Fibroblast of lung (primary cell): ENCODE measurements at regions not wholly inside any gene's neighbourhood (a gene's known extent, or its start where the extent isn't known, plus 50 kb on each side); places are given as distances from the start of the nearest gene placed in this dataset.

Experiments used
- DNase-seq, 2 donors: peaks; one replicate each; pipeline versions ENCODE4 v3.0.0 to v3.0.0-alpha.2; 2010; ENCODE audit warnings: low read depth in 2 of 2
- H2AFZ ChIP-seq: 2 replicates; pipeline ENCODE4 v1.5.1; 2012; ENCODE audit warnings: low read length, control low read depth, inconsistent platforms
- H3K27ac ChIP-seq: 2 replicates; pipeline ENCODE4 v1.5.1; 2011; ENCODE audit warnings: low read length, control low read depth; ENCODE audit not compliant: insufficient read depth
- H3K27me3 ChIP-seq: 2 replicates; pipeline ENCODE4 v1.5.1; 2011; ENCODE audit warnings: mild to moderate bottlenecking, low read length; ENCODE audit not compliant: control insufficient read depth, insufficient read depth
- H3K36me3 ChIP-seq: 2 replicates; pipeline ENCODE4 v1.5.1; 2011; ENCODE audit warnings: low read length; ENCODE audit not compliant: control insufficient read depth, insufficient read depth
- H3K4me1 ChIP-seq: 2 replicates; pipeline ENCODE4 v1.5.1; 2011; ENCODE audit warnings: low read length; ENCODE audit not compliant: control insufficient read depth, insufficient read depth; ENCODE audit errors: extremely low read depth
- H3K4me2 ChIP-seq: 2 replicates; pipeline ENCODE4 v1.5.1; 2011; ENCODE audit warnings: low read length, control low read depth; ENCODE audit not compliant: insufficient read depth; ENCODE audit errors: extremely low read depth
- H3K4me3 ChIP-seq, 4 experiments: fragments of 200-600 bp in 1 of 4; sonication (generic) in 1 of 4; replicated peaks in 1 of 4; 2 replicates each; pipeline ENCODE4 v1.5.1; 2011 to 2016; ENCODE audit warnings: low read length in 4 of 4, low read depth in 3 of 4, mild to moderate bottlenecking in 3 of 4, control low read depth in 2 of 4, inconsistent platforms in 1 of 4, mixed read lengths in 1 of 4; ENCODE audit not compliant: insufficient read depth in 1 of 4; ENCODE audit errors: control extremely low read depth in 1 of 4
- H3K79me2 ChIP-seq: 2 replicates; pipeline ENCODE4 v1.5.1; 2012; ENCODE audit warnings: mild to moderate bottlenecking, low read length, inconsistent platforms; ENCODE audit not compliant: control insufficient read depth, insufficient read depth
- H3K9ac ChIP-seq: 2 replicates; pipeline ENCODE4 v1.5.1; 2011; ENCODE audit warnings: mild to moderate bottlenecking, low read length, control low read depth; ENCODE audit not compliant: insufficient read depth
- H3K9me3 ChIP-seq: 2 replicates; pipeline ENCODE4 v1.5.1; 2012; ENCODE audit warnings: low read depth, low read length; ENCODE audit not compliant: control insufficient read depth, insufficient read depth
- H4K20me1 ChIP-seq: 2 replicates; pipeline ENCODE4 v1.5.1; 2011; ENCODE audit warnings: low read length; ENCODE audit not compliant: control insufficient read depth, insufficient read depth; ENCODE audit errors: extremely low read depth
- CTCF ChIP-seq, 2 donors: IDR thresholded peaks in 1 of 2; conservative IDR thresholded peaks in 1 of 2; 1 replicate in 1 of 2; 2 replicates in 1 of 2; pipeline ENCODE4 v1.5.1; 2011 to 2012; ENCODE audit warnings: low read length in 2 of 2, control low read depth in 1 of 2, inconsistent platforms in 1 of 2, low read depth in 1 of 2, mild to moderate bottlenecking in 1 of 2
- EZH2 ChIP-seq: IDR thresholded peaks from 2 replicates; pipeline ENCODE4 v1.5.1; 2012; ENCODE audit warnings: low read length, control low read depth, mild to moderate bottlenecking; ENCODE audit errors: missing control alignments

- DNase-seq, result no peak
- TF ChIP-seq EZH2 (no peak), CTCF (conservative IDR thresholded peaks at IDR 0.05 in 1 of 2, IDR thresholded peaks at IDR 0.05 in 1 of 2; ENCODE audit: low read depth in 1 of 2, low read length in 2 of 2) (no peak)
- Histone ChIP-seq H3K79me2 (no peaks in the 10 kb centered on the region), H4K20me1 (no peaks in the 10 kb centered on the region), H3K9me3 (no peaks in the 10 kb centered on the region), H3K36me3 (no peaks in the 10 kb centered on the region), H3K4me2 (no peak overlapping the region), H3K4me3 (no peak overlapping the region), H2AFZ (no peak overlapping the region), H3K4me1 (peaks cover 10% of the 10 kb centered on the region), H3K9ac (no peak overlapping the region), H3K27me3 (no peaks in the 10 kb centered on the region), H3K27ac (no peak overlapping the region)
Measured at GRCh38 chr6:44024574-44025219, 102.6 kb downstream of the MRPL14 start.

GRCh38 chr6:44023586-44024454 is 103.4 kb downstream of the MRPL14 start:
- no peak overlapping the region for H3K4me2 ChIP-seq
- H2AFZ ChIP-seq, result no peak overlapping the region
- DNase-seq, result no peak
- no peak overlapping the region for H3K27ac ChIP-seq
- H3K4me3 ChIP-seq, result no peak overlapping the region
- H3K4me1 ChIP-seq, result peaks cover 13% of the 10 kb centered on the region
- H3K9me3 ChIP-seq, result no peaks in the 10 kb centered on the region
- no peaks in the 10 kb centered on the region for H3K79me2 ChIP-seq
- no peaks in the 10 kb centered on the region for H4K20me1 ChIP-seq
- H3K9ac ChIP-seq, result no peak overlapping the region
- no peaks in the 10 kb centered on the region for H3K27me3 ChIP-seq
- no peaks in the 10 kb centered on the region for H3K36me3 ChIP-seq
- TF ChIP-seq EZH2 (no peak), CTCF (conservative IDR thresholded peaks at IDR 0.05 in 1 of 2, IDR thresholded peaks at IDR 0.05 in 1 of 2; ENCODE audit: low read depth in 1 of 2, low read length in 2 of 2) (no peak)

- Histone ChIP-seq H3K4me2 (no peak overlapping the region), H3K4me1 (peaks cover 10% of the 10 kb centered on the region), H3K36me3 (no peaks in the 10 kb centered on the region), H3K4me3 (no peak overlapping the region), H3K27ac (no peak overlapping the region), H3K79me2 (no peaks in the 10 kb centered on the region), H3K9ac (no peak overlapping the region), H3K9me3 (no peaks in the 10 kb centered on the region), H4K20me1 (no peaks in the 10 kb centered on the region), H2AFZ (no peak overlapping the region), H3K27me3 (no peaks in the 10 kb centered on the region)
- no peak for DNase-seq
- TF ChIP-seq EZH2, result no peak
Measured at GRCh38 chr6:44022671-44023352, 104.4 kb downstream of the MRPL14 start.
